IPS-15b (cell line): ENCODE measurements at regions not wholly inside any gene's neighbourhood (a gene's known extent, or its start where the extent isn't known, plus 50 kb on each side); places are given as distances from the start of the nearest gene placed in this dataset.

ENCODE experiments used
- H3K27me3 ChIP-seq: one replicate; pipeline ENCODE4 v1.6.1; 2013; ENCODE audit warnings: low read length; ENCODE audit not compliant: control insufficient read depth, insufficient read depth
- H3K36me3 ChIP-seq: one replicate; pipeline ENCODE4 v1.6.1; 2013; ENCODE audit warnings: low read length; ENCODE audit not compliant: control insufficient read depth, insufficient read depth
- H3K4me1 ChIP-seq: one replicate; pipeline ENCODE4 v1.6.1; 2013; ENCODE audit warnings: mild to moderate bottlenecking, low read length; ENCODE audit not compliant: control insufficient read depth, insufficient read depth
- H3K4me3 ChIP-seq: one replicate; pipeline ENCODE4 v1.5.1; 2013; ENCODE audit warnings: low read depth, low read length
- H3K9ac ChIP-seq: one replicate; pipeline ENCODE4 v1.6.1; 2013; ENCODE audit warnings: low read depth, mild to moderate bottlenecking, low read length
- H3K9me3 ChIP-seq: one replicate; pipeline ENCODE4 v1.6.1; 2013; ENCODE audit warnings: mild to moderate bottlenecking, low read length; ENCODE audit not compliant: control insufficient read depth, insufficient read depth

GRCh38 chr3:31249545-31249944 is 283.2 kb upstream of the STT3B start:
- Histone ChIP-seq H3K4me3 (no peak overlapping the region), H3K9me3 (no peaks in the 10 kb centered on the region), H3K27me3 (no peaks in the 10 kb centered on the region), H3K4me1 (no peaks in the 10 kb centered on the region), H3K9ac (no peak overlapping the region), H3K36me3 (no peaks in the 10 kb centered on the region)

GRCh38 chr3:31250116-31250777 is 282.5 kb upstream of the STT3B start:
- Histone ChIP-seq H3K9me3 (no peaks in the 10 kb centered on the region), H3K4me1 (no peaks in the 10 kb centered on the region), H3K27me3 (no peaks in the 10 kb centered on the region), H3K9ac (no peak overlapping the region), H3K4me3 (no peak overlapping the region), H3K36me3 (no peaks in the 10 kb centered on the region)

DNA sequence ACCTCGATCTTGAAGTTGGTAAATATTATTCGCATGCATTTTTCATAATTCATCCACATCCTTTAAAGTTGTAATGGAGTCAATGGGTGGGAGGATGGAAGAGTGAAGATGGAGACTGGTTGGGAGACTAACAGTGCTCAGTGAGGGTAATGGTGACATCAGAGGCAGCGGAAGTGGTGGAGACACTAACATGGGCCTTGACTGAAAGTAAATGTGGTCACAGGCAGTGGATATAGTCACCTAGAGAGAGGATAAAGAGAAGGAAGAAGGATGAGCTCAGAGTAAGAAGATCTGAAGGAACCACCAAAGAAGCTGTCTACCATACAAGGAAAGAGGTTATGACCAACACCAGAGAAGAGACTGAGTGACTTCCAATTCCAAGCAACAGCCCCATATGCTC is 281.6 kb upstream of the STT3B start:
- Histone ChIP-seq H3K27me3 (no peaks in the 10 kb centered on the region), H3K36me3 (no peaks in the 10 kb centered on the region), H3K9me3 (no peaks in the 10 kb centered on the region), H3K4me3 (no peak overlapping the region), H3K4me1 (no peaks in the 10 kb centered on the region), H3K9ac (no peak overlapping the region)

DNA sequence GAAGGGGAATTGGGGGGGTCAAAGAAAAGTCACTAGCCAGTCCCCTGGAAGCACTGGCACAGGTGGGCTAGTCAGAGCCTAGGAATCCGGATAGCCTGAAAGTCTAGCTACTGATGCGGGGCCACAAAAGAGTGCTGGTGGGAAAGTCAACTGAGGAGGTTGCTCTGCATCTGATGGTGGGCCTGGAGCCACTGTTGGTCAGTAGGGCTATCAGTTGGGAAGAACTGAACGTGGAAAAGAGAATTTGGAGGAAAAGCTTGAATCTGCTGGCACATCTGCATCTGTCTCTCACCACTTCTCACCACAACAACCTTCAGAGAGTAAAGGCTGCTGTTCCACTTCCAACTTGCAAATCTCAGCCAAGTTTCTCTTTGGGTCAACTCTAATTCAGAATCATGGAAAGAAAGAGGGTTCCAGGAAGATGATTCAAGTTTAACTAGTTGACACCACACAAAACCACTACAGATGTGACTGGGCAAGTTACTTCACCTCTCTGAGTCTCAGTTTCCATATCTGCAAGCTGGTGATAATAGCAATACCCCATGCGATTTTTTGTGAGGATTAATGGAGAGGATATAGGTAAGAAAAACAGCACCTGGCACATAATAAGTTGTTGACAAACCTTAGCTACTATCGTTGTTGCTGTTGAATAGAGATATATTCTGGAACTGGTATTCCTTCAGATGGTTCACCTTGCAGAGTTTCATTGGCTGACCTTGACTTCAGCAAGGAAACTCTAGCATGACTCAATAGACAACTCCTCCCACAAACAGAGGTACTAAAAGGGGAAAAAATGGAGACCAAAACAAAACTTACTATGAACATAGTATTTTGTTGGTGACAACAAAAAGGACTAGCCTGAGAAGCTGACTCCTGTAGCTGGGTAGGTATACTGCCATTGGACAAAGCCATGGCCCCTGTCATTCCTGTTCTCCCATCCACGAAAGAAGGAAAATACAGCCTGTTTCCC is 280.2 kb upstream of the STT3B start:
- no peak overlapping the region for H3K9ac ChIP-seq
- no peak overlapping the region for H3K4me3 ChIP-seq
- H3K9me3 ChIP-seq = no peaks in the 10 kb centered on the region
- no peaks in the 10 kb centered on the region for H3K36me3 ChIP-seq
- H3K27me3 ChIP-seq = no peaks in the 10 kb centered on the region
- H3K4me1 ChIP-seq = no peaks in the 10 kb centered on the region

DNA sequence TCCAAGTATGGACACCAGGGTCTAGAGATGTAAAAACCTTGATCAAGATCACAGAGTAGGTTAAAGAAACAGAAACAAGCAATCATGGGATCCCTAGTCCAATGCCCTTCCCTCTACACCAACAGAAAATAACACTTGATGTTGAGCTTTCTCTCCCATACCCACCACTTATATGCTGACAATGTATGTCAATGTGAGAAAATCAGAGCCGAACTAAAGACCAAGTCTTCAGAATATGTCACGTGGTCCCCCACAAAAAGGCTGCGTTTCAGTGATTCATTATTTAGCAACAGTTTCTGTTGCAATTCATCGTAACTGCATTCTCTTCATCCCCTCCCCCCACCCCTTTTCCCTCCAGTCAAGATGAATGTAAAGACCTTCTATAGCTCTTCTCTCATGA is 278.9 kb upstream of the STT3B start:
- Histone ChIP-seq H3K36me3 (no peaks in the 10 kb centered on the region), H3K9me3 (no peaks in the 10 kb centered on the region), H3K4me1 (no peaks in the 10 kb centered on the region), H3K9ac (no peak overlapping the region), H3K4me3 (no peak overlapping the region), H3K27me3 (no peaks in the 10 kb centered on the region)

DNA sequence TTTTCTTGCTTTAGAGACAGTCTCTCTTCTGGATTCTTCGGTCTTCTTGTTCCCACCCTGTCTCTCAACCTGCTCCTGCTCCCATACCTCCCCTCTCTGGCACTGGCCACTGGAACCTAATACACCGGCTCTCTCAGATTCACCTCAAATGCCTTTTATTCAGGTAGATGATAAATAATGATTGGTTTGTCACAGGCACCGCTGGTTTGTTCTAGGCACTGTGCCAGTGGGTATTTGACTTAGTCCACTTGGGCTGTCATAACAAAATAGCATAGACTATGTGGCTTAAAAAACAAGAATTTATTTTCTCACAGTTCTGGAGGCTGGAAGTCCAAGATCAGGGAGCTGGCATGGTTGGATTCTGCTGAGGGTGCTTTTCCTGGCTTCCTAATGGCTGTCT is 278.2 kb upstream of the STT3B start:
- Histone ChIP-seq H3K4me1 (no peaks in the 10 kb centered on the region), H3K36me3 (no peaks in the 10 kb centered on the region), H3K9me3 (no peaks in the 10 kb centered on the region), H3K4me3 (no peak overlapping the region), H3K9ac (no peak overlapping the region), H3K27me3 (no peaks in the 10 kb centered on the region)

DNA sequence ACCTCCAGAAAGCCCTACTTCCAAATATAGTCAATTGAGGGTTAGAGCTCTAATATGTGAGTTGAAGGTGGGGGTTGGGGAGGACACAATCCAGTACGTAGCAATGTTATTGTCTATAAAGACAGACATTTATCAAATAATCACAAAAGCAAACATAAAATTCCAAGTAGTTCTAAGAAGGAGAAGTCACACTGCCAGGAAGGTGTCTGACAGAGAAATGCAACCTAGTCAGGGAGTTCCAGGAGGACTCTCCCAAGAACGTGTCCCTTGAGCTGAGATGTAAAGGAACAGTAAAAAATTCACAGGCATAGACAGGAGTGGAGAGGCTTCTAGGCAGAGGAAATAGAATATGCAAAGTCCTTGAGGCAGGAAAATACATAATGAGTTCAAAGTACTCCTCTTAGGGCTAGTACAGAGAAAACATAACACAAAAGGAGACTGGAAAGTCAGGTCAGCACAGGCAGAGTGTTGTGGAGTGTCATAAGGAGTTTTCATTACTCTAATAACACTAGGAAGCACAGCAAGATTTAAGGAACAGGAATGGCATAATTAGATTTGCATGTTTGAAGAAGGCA is 277.6 kb upstream of the STT3B start:
- H3K27me3 ChIP-seq = no peaks in the 10 kb centered on the region
- H3K4me1 ChIP-seq = no peaks in the 10 kb centered on the region
- H3K9ac ChIP-seq = no peak overlapping the region
- no peak overlapping the region for H3K4me3 ChIP-seq
- H3K9me3 ChIP-seq = no peaks in the 10 kb centered on the region
- H3K36me3 ChIP-seq = no peaks in the 10 kb centered on the region

GRCh38 chr3:31262201-31262600 is 270.5 kb upstream of the STT3B start:
- Histone ChIP-seq H3K4me3 (no peak overlapping the region), H3K36me3 (no peaks in the 10 kb centered on the region), H3K9ac (no peak overlapping the region), H3K4me1 (no peaks in the 10 kb centered on the region), H3K27me3 (no peaks in the 10 kb centered on the region), H3K9me3 (no peaks in the 10 kb centered on the region)

GRCh38 chr3:31263897-31264296 is 268.8 kb upstream of the STT3B start:
- Histone ChIP-seq H3K36me3 (no peaks in the 10 kb centered on the region), H3K27me3 (no peaks in the 10 kb centered on the region), H3K9ac (no peak overlapping the region), H3K4me1 (no peaks in the 10 kb centered on the region), H3K4me3 (no peak overlapping the region), H3K9me3 (no peaks in the 10 kb centered on the region)

- no peaks in the 10 kb centered on the region for H3K9me3 ChIP-seq
- H3K27me3 ChIP-seq = no peaks in the 10 kb centered on the region
- no peak overlapping the region for H3K9ac ChIP-seq
- H3K36me3 ChIP-seq = no peaks in the 10 kb centered on the region
- H3K4me1 ChIP-seq = no peaks in the 10 kb centered on the region
- no peak overlapping the region for H3K4me3 ChIP-seq
Observed at GRCh38 chr3:31265646-31266428, 266.9 kb upstream of the STT3B start.

DNA sequence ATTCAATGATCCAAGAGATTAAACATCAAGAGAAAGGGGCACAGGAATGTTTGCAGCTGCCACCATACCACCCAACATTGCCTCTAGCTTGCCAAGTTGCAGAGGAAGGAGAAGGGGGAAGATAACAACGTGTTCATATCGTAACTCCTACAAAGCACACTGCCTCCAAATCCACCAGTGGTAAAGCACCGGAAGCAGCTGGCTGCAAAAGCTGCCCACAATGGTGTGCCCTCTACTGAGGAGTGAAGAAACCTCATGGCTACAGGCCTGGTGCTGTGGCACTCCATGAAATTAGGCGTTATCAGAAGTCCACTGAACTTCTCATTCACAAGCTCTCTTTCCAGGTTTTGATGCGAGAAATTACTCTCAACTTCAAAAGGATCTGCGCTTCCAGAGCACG is 263.9 kb upstream of the STT3B start:
- Histone ChIP-seq H3K4me3 (no peak overlapping the region), H3K4me1 (no peaks in the 10 kb centered on the region), H3K9ac (no peak overlapping the region), H3K36me3 (no peaks in the 10 kb centered on the region), H3K9me3 (no peaks in the 10 kb centered on the region), H3K27me3 (no peaks in the 10 kb centered on the region)
